GM18502 (cell line): ENCODE measurements at regions not wholly inside any gene's neighbourhood (a gene's known extent, or its start where the extent isn't known, plus 50 kb on each side); places are given as distances from the start of the nearest gene placed in this dataset.
A peak's percentile ranks its signal among the peaks of the same experiment; 100 is the strongest.

Experiments used
- ATAC-seq: cut with Tn5 transposase; IDR thresholded peaks from one replicate; pipeline ENCODE4 v1.9.1; 2021; ENCODE audit warnings: mild to moderate bottlenecking; ENCODE audit not compliant: unreplicated experiment, poor library complexity

DNA sequence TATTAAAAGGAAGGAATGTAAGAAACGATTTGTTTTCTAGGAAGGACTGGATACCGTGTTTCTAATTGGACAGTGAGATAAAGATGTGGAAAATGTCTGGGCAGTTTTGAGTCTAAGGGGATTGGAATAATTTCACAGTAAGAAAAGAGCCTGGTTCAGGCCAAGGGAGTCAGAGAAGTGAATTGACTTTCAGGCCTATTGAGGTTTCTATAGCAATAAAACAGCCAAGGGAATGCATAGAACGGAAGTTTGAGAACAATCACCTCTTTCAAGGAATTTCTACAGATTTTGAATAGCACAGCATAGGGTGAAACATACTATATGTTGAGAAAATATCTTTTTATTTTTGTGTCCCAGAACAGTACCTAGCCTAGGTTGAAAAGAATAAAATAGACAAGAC is 271.6 kb upstream of the TRPM3 start:
- no peak for ATAC-seq

DNA sequence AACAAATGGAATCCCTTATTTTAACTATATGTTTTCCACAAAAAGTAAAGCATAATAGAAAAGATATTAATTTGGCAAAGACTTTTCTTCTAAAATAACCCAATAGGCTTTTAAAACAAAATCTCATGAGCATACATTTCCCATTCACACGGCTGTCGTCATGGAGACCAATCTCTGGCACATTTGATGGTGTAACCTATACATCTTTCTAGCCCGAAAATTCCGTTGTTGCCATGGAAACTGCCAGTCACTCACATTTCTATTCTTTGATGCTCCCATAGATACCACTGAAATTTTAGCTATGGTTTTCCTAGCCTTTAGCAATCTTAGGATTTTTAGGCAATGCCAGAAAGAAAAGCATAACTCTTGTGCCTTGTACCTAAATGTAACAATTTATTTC is 262.9 kb upstream of the TRPM3 start:
- no peak for ATAC-seq

DNA sequence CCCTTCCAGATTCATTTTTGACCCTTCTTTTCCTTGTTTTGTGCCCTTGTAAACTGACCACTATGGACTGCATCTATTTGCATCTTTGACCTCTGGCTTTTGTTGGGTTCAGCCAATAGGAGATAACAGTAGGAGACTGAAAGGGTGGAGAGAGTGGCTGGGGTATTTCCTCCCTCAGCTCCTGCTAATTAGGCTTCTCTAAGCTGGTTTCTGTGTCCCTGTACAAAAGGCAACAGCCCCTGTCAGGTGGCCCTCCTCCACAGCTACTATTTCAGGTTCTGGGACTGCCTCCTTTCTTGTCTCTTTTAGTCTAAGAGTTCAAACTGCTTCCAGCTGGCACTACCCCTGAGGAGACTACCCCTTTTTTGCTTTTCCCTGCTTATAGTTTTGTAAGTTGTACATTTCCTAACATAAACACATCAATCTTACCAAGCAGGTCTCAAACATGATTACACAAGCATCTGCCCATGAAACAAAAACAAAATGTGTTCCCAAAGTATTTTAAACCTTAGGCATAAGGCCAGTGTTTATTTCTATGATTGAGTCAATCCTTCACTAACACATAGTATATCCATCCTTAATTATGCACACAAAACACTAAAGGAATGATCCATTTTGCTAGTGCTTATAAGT is 262.0 kb upstream of the TRPM3 start:
- ATAC-seq, result no peak

DNA sequence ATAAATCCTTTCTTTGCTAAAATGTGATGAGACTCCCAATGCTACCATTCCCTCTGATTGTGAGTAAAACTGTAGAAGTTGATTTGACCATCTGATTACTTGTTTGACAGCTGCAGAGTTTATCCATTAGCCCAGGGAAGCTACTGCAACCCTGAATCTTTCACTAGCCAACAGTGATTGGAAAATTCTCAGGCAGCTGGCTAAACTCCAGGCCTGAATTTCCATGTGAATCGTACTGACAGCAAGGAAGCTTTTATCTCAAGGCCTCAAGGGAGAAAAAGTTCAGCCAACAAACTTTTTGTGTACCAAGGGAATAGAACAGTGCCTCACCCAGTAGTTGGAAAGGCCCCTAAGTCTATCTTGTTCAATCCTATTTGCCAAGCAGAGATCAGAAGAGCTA is 246.7 kb upstream of the TRPM3 start:
- no peak for ATAC-seq

DNA sequence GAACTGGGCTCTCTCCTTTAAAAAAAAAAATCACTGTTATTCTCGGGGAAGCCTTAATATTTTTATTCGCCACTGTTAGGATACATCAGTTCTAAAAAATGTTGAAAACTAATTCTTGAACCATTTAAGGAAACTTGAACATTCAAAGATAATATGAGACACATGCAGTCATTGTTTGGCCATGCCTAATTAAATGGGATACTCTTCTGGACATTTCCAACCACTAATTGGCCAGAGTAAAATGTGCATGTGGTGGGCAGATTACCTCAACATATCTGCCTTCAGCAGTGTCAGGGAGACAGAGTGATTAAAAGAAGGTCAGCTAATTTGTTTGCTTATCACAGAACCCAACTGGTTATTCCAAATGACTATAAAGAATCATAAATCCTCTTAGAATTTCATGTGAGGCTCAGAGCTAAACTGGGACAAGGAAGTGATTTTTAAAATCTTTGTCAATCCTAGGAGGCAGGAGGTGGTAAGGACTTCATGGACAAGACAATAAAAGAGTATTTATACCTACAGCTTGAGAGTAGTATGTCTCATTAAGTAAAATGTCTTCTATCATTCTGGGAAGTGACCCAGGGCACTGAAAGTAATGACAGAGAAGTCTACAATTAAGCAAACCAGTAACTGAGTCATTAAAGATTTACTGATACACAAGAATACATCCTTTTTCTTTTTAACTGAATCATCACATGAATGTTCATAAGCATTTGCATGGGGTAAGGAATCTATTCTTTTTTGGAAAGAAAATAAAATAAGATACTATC is 242.9 kb upstream of the TRPM3 start:
- no peak for ATAC-seq

DNA sequence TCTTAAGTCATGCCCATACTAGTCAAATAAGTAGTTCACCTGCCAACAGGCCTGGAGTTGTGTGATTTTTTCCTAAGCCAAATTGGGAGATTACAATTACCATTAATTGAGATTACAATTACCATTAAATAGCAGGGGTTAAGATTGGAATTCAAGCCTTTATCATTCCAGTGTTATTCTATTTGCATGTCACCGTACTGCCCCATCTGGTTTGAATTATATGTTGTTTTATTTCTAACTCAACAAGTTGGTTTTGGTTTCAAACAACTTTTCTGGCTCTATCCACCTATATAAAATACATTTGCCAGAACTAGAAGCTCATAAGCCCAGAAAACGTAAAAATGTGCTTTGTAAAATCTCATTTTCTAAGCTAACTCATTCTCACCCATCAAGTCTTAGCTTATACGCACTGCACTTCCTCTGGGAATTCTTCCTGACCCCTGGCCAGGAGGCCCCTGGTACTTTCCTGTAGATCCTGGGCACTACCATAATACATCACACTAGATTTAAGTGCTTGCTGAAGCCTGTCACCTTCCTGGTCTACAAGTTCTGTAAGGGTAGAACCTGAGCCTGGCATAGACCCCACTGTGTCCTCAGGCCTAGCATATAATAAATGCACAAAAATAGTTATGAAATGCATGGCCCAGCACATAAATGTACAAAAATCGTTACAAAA is 242.0 kb upstream of the TRPM3 start:
- no peak for ATAC-seq

DNA sequence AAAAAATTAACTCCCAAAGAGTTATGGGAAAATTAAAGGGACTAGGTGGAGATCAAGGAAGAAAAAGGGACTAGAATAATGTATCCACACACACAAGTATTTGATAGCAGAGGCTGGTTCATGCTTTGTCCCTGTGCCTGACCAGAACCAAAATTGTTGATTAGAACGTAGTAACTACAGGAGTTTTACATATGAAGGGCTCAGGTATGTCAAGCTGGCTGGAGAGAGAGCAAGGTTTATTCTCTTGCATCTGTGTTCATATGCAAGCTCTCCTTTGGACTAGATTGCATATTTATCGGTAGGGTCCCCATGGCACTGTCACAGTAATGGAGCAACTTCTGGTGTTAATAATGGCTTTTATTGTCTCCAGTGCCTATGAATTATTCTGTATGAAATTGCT is 239.9 kb upstream of the TRPM3 start:
- no peak for ATAC-seq

DNA sequence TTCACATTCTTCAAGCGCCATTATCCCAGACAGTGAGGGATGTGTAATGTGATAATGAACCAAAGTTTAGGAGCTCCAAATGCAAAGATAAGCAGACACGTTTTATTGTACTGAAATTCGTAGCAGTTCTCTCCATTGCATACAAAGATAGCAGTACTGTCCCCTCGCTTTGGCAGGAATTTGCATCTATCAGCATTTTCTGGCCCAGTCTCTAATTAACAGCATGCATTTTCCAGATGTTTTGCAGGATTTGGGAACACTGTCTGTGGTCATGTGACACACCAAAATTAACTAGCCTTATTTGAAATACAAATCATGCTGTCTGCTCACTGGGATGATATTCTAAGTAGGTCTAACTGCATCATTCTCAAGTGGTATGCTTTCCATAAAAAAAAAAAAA is 235.9 kb upstream of the TRPM3 start:
- ATAC-seq, result no peak

DNA sequence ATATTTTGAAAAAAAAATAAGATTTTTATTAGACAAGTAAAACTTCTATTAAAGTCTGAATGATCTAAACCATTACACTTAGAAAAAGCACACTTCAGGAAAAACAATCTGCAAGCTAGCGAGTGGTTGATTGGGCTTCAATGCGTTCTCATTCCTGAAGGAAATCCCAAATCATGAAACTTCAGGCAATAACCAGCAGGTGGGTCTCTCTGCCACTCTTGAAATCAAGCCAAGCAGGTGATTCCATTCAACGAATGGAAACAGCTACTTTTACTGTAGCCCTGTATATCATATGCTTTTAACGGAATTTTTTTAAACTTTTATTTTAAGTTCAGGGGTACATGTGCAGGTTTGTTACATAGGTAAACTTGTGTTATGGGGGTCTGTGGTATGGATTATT is 234.5 kb upstream of the TRPM3 start:
- no peak for ATAC-seq

DNA sequence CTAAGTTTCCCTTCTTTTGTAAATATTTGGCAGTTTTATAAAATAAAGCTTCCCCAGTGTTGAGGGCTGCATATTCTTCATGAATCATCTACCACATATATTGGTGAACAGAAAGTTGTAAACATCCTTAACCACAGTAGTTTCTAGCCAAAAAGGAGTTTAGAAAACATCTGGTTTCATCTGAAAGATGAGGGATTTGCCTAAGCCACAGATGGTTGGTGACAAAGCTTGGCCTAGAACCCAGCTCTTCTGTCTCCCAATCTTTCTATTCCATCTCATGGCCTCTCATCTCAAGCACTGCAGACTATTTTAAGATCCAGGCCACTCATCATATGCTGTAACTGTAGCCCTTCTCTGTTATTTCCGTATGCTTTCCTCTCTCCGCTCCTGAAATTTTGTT is 232.3 kb upstream of the TRPM3 start:
- no peak for ATAC-seq

DNA sequence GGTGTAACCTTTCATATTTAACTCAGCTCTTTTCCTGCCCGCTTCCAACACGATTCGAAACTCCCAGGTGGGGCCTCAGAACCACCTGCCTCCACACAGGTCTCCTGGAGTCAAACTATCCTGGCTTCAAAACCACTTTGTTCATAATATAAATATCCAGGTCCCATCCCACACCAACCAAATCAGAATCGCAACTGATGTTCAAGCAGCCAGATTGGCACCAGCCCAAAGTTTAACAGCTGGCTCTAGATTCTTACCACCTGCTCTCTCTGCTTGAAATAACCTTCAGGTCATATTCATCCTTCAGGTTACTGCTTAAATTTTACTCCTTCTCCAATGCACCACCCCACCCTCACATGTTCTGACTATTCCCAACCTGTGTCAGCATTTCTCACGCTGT is 231.4 kb upstream of the TRPM3 start:
- no peak for ATAC-seq

DNA sequence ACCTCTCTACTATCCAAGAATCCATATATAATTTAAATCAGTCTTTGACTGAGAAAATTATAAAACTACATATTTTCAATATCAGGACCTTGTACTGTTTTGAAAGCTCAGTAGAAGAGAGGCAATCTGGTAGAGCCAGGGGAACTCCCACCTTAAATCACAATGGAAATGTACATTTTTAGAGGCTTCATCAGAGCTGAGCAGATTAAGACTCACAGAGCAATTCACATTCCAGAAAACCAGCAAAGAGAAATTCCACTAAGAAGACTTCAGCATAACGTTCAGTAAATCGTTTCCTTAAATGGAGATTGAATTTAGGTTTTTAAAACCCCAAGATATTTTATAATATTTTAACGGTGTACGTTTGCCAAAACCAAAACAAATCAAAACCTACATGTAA is 227.8 kb upstream of the TRPM3 start:
- ATAC-seq, result no peak

DNA sequence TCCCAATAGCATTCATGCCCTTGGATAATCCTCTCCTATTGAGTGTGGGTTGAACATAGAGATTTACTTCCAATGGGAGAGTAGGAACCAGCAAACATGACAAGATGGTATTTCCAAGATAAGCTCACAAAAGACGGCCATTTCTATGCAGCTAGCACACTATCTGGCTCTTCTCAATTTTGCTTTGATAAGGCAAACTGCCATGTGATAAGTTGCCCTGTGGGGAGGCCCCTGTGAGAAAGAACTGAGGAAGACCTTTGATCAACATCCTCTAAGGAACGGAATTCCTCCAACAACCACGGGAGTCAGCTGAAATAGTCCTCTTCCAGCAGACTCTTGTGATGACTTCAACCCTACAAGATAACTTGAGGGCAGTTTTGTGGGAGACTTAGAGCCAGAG is 211.9 kb upstream of the TRPM3 start:
- ATAC-seq, result no peak

DNA sequence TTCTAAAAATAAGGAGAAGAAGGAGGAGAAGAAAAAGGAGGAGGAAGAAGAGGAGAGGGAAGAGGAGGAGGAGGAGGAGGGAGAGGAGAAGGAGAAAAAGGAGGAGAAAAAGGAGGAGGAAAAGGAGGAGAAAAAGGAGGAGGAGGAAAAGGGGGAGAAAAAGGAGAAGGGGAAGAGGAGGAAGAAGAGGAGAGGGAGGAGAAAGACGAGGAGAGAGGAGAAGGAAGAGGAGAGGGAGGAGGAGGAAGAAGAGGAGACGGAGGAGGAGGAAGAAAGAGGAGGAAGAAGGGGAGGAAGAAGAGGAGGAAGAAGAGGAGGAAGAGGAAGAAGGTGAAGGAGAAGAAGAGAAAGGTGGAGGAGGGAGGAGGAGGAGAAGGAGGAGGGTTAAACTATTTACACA is 210.2 kb upstream of the TRPM3 start:
- no peak for ATAC-seq

DNA sequence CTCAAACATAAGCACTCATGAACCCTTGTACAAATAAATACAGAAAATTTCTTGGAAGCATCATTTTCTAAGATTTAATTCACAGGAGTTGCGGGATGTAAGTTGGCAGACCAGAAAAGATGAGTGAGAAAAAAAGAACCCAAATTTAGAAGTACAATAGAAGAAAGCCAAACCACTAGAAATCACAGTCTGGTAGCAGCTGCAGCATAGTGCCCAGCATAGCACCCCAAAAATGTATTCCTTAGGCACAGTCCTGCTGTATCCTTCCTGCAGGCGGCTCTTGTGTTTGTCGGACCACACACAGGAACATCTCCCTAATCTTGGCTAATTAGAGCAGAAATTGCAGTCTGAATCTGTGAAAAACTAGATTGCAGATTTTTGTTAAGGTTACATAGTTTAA is 208.5 kb upstream of the TRPM3 start:
- ATAC-seq, result no peak

DNA sequence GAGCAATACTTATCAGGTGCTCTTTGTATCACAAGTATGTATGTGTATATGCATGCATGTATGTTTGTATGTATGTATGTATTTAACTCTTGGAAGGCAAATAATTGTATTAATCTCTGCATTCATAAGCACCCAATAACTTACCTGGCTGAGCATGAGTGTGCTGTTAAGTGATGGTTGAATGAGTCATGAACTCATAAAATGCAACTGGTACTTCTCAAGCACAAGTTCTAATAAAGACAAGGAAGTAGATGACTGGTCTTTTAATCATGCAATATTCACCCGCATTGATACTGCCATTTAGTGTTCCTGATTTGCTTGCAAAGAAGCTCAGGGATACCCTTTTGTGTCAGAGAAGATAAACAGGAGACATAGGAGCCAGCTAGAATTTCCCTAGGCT is 204.9 kb upstream of the TRPM3 start:
- no peak for ATAC-seq

DNA sequence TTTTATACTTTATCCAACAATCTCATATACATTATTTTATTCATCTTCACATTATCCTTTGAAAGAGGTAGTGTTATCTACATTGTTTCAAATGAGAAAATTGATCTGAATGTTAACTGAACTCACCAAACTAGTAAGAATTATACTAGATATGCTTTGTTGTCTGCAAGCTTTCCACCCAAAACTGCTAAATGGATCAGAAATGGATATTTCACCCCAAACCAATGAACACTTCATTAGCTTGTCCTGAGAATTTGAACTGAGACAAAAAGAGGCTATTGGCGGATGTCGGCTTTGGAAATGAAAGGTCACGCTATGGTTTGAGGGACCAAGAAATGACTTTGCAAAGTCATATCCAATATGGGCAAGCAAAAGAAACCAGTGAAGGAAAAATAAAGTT is 201.9 kb upstream of the TRPM3 start:
- ATAC-seq, result no peak

DNA sequence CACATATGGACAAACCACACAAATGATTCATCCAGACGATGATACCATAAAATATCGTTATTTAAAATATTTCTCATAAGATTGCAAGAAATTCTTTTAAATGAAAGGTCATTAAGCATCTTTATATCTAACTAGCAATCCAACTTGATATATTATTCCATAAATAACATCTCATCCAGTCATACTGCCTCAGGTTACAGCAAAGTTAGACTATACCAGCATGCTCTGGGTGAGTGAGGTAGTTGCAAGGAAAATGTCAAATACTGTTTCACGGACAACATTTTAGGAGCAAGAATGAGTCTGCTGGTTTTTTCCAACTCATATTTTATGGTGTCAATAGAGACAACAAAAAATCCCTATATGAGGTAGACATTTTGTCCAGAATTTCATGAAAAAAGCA is 200.9 kb upstream of the TRPM3 start:
- ATAC-seq, result no peak

DNA sequence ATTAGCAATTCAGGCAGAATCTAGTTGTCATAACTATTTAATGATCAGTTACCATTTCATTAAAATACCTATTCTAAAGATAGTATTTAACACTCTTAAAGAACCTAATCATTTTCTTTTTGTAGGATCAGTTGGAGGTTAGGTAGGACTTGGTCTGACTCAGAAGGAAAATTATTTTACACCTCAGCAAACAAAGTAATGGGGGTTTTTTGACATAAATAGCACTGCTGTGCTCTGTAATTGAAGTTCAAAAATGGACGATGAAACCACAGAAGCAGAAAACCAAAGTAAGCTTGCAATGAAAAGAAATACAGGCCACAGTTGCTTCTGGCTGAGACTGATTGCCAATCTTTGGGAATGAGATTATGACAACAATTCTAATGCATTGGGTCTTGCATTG is 187.0 kb upstream of the TRPM3 start:
- peak; percentile 64 for ATAC-seq

DNA sequence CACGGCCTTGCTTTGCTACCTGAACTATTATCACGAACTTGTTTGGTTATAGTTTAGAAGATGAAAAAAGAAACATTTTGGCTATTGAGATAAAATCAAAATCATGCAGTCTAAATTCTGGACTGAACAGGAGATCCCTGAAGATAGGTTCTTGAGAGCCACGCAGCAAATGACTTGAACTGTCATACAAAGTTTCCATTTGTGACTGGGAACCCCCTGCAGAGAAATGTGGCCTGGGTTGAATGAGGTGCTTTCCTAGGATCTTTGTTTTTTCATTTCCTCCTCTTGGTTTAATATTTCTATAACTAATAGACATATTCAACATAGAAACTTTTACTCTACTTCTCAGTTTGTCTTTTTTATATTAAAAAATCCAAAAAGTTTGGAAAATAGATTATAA is 184.7 kb upstream of the TRPM3 start:
- peak; percentile 71 for ATAC-seq

DNA sequence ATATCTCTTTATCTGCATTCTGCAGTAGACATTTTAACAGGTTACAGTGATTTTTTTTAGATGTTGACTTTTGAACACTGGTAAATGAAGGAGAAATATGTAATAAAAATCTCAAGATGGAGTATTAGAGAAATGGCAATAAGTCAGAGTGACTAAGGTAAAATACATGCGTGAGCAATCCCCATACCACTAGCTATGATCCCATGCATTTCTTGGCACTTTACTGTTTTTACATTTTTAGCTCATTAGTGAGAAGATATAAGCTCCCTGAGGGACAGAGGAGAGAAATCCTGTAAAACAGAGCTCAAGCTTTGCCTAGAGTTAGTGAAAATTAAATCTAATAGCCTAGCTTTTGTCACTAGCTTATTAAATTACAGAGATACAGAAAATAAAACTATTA is 181.9 kb upstream of the TRPM3 start:
- ATAC-seq, result no peak

DNA sequence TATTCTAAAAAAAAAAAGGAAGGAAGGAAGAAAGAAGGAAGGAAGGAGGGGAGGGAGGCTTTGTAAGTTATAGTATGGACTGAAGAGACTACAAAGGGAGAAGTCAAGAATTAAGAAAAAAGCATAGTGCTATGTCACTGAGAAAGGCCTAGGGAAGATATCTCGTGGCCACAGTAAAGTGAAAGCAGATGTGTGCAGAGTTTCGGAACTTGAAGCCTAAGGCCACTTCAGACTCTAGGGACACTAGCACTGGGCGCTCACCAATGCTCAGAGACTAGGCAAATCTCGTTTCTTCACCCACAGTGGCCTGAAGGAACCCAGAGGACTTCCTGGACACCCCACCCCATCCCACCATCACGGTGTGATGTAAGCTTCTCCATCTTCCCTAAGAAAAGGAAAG is 181.4 kb upstream of the TRPM3 start:
- ATAC-seq, result no peak
